ENCODE measurements at regions not wholly inside any gene's neighbourhood (a gene's known extent, or its start where the extent isn't known, plus 50 kb on each side); places are given as distances from the start of the nearest gene placed in this dataset.

- intact Hi-C loops (cut with micrococcal nuclease; ENCODE audit: unreplicated experiment): loop anchor here (1.0 kb wide), 1 partner anchor 310 kb away; no protein-coding TSS in a partner anchor
- Histone ChIP-seq H3K27me3 (ENCODE audit: control insufficient read depth, insufficient read depth, low read length) (peaks cover 8% of the 10 kb centered on the region; the same call in 1 of the 2 replicates), H3K27ac (ENCODE audit: low read length) (no peak overlapping the region), H3K9me3 (ENCODE audit: control insufficient read depth, insufficient read depth, low read depth, low read length) (no peaks in the 10 kb centered on the region), H3K4me1 (ENCODE audit: control insufficient read depth, insufficient read depth, low read length) (no peaks in the 10 kb centered on the region), H3K4me3 (ENCODE audit: low read depth in 2 of 2, low read length in 2 of 2) (no peak overlapping the region), H3K36me3 (ENCODE audit: control insufficient read depth, insufficient read depth, low read length) (no peaks in the 10 kb centered on the region)
- DNase-seq (ENCODE audit: low read depth, low spot score) (no peak), ATAC-seq (no peak)
- TF ChIP-seq REST (IDR thresholded peaks at IDR 0.05; ENCODE audit: insufficient read depth in 1 of 2, low read depth in 2 of 2, low read length in 1 of 2) (no peak), POLR2AphosphoS5 (IDR thresholded peaks at IDR 0.05; ENCODE audit: low read depth, low read length) (no peak), TCF7L2 (IDR thresholded peaks at IDR 0.05; ENCODE audit: low read depth, low read length) (no peak), SIN3A (IDR thresholded peaks at IDR 0.05; ENCODE audit: borderline replicate concordance, insufficient read depth, low read depth, low read length) (no peak)
- TF ChIP-seq, protein P1, sequence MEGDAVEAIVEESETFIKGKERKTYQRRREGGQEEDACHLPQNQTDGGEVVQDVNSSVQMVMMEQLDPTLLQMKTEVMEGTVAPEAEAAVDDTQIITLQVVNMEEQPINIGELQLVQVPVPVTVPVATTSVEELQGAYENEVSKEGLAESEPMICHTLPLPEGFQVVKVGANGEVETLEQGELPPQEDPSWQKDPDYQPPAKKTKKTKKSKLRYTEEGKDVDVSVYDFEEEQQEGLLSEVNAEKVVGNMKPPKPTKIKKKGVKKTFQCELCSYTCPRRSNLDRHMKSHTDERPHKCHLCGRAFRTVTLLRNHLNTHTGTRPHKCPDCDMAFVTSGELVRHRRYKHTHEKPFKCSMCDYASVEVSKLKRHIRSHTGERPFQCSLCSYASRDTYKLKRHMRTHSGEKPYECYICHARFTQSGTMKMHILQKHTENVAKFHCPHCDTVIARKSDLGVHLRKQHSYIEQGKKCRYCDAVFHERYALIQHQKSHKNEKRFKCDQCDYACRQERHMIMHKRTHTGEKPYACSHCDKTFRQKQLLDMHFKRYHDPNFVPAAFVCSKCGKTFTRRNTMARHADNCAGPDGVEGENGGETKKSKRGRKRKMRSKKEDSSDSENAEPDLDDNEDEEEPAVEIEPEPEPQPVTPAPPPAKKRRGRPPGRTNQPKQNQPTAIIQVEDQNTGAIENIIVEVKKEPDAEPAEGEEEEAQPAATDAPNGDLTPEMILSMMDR (IDR thresholded peaks at IDR 0.05): no peak
- ChIA-PET CTCF (interaction anchor here (0.5 to 1.5 kb wide), 8 partner anchors 12 to 1931 kb away, joined by 3 to 16 read pairs (median 4); no protein-coding TSS in a partner anchor), POLR2A (no interaction called here)
- no TSS peak for BruUV-seq (replicated peaks)
- in situ Hi-C loops (cut with HindIII; ENCODE audit: low pct_unique_long_range_greater_than_20kb, low sequenced_read_pairs): no loop called here
Measured at GRCh38 chr18:76708722-76709353, 113.5 kb upstream of the ZNF236 start.

- ChIA-PET POLR2A (no interaction called here), CTCF (interaction anchor here (0.5 to 0.9 kb wide), 3 partner anchors 107 to 1931 kb away, joined by 3 read pairs; no protein-coding TSS in a partner anchor)
- no peaks in the 10 kb centered on the region for H3K4me1 ChIP-seq (ENCODE audit: control insufficient read depth, insufficient read depth, low read length)
Measured at GRCh38 chr18:76708071-76708721, 114.2 kb upstream of the ZNF236 start.

More at GRCh38 chr18:76708071-76708721, 114.2 kb upstream of the ZNF236 start:
- H3K9me3 ChIP-seq (ENCODE audit: control insufficient read depth, insufficient read depth, low read depth, low read length): no peaks in the 10 kb centered on the region
- 0 out of 2 replicates have a peak, but pooled peaks have one; percentile 19 for ATAC-seq
- H3K27ac ChIP-seq (ENCODE audit: low read length): no peak overlapping the region
- no peak overlapping the region for H3K4me3 ChIP-seq (ENCODE audit: low read depth in 2 of 2, low read length in 2 of 2)
- BruUV-seq (replicated peaks): no TSS peak
- intact Hi-C loops (cut with micrococcal nuclease; ENCODE audit: unreplicated experiment) (no loop called here), in situ Hi-C loops (cut with HindIII; ENCODE audit: low pct_unique_long_range_greater_than_20kb, low sequenced_read_pairs) (no loop called here)
- H3K36me3 ChIP-seq (ENCODE audit: control insufficient read depth, insufficient read depth, low read length): no peaks in the 10 kb centered on the region
- H3K27me3 ChIP-seq (ENCODE audit: control insufficient read depth, insufficient read depth, low read length): peaks cover 8% of the 10 kb centered on the region; the same call in 1 of the 2 replicates
- no peak for DNase-seq (ENCODE audit: low read depth, low spot score)
- TF ChIP-seq, protein P1 (IDR thresholded peaks at IDR 0.05): no peak
- TF ChIP-seq SIN3A (IDR thresholded peaks at IDR 0.05; ENCODE audit: borderline replicate concordance, insufficient read depth, low read depth, low read length) (no peak), POLR2AphosphoS5 (IDR thresholded peaks at IDR 0.05; ENCODE audit: low read depth, low read length) (no peak), REST (IDR thresholded peaks at IDR 0.05; ENCODE audit: insufficient read depth in 1 of 2, low read depth in 2 of 2, low read length in 1 of 2) (no peak), TCF7L2 (IDR thresholded peaks at IDR 0.05; ENCODE audit: low read depth, low read length) (no peak)
